ENCODE measurements at regions not wholly inside any gene's neighbourhood (a gene's known extent, or its start where the extent isn't known, plus 50 kb on each side); places are given as distances from the start of the nearest gene placed in this dataset.

DNA sequence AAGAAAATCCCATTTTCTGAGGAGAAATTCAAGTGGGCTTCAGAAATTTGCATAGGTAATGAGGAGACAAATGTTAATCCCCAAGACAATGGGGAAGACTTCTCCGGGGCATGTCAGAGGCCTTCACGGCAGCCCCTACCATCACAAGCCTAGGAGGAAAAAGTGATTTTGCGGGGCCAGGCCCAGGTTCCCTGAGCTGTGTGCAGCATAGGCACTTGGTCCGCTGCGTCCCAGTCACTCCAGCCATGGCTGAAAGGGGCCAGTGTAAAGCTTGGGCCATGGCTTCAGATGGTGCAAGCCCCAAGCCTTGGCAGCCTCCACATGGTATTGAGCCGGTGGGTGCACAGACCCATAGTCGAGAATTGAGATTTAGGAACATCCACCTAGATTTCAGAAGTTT is 570.7 kb downstream of the KCNA4 start:
- TF ChIP-seq POLR2A (IDR thresholded peaks at IDR 0.05) = no peak
- TF ChIP-seq, protein P1, sequence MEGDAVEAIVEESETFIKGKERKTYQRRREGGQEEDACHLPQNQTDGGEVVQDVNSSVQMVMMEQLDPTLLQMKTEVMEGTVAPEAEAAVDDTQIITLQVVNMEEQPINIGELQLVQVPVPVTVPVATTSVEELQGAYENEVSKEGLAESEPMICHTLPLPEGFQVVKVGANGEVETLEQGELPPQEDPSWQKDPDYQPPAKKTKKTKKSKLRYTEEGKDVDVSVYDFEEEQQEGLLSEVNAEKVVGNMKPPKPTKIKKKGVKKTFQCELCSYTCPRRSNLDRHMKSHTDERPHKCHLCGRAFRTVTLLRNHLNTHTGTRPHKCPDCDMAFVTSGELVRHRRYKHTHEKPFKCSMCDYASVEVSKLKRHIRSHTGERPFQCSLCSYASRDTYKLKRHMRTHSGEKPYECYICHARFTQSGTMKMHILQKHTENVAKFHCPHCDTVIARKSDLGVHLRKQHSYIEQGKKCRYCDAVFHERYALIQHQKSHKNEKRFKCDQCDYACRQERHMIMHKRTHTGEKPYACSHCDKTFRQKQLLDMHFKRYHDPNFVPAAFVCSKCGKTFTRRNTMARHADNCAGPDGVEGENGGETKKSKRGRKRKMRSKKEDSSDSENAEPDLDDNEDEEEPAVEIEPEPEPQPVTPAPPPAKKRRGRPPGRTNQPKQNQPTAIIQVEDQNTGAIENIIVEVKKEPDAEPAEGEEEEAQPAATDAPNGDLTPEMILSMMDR (IDR thresholded peaks at IDR 0.05 in 4 of 5, conservative IDR thresholded peaks at IDR 0.05 in 1 of 5) = no peak
